NK-92 (cell line): ENCODE measurements at regions not wholly inside any gene's neighbourhood (a gene's known extent, or its start where the extent isn't known, plus 50 kb on each side); places are given as distances from the start of the nearest gene placed in this dataset.

Experiments
- DNase-seq: peaks from one replicate; lab custom pipeline; 2025; ENCODE audit not compliant: unreplicated experiment; lab: John Stamatoyannopoulos, UW

DNA sequence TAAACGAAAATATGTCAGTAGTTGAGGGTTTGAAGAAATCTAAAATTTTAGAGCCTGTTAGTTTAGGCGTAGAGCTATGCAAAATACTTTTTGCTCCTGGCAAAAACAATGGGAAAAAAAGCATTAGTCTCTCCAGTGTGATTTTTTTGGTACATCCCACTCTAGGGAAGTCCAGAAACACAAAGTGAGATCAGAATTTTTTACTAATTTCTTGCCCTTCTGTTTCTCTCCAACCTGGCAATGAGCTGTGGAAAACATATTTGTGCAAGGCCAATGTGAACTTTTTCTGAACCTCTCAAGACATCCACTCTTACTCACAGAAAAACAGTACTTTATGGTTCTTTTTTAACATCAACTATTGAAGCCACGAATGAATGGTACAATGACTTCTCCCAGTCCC, 56.9 kb upstream of the DCN start:
- no peak for DNase-seq
